ENCODE measurements at regions not wholly inside any gene's neighbourhood (a gene's known extent, or its start where the extent isn't known, plus 50 kb on each side); places are given as distances from the start of the nearest gene placed in this dataset.

DNA sequence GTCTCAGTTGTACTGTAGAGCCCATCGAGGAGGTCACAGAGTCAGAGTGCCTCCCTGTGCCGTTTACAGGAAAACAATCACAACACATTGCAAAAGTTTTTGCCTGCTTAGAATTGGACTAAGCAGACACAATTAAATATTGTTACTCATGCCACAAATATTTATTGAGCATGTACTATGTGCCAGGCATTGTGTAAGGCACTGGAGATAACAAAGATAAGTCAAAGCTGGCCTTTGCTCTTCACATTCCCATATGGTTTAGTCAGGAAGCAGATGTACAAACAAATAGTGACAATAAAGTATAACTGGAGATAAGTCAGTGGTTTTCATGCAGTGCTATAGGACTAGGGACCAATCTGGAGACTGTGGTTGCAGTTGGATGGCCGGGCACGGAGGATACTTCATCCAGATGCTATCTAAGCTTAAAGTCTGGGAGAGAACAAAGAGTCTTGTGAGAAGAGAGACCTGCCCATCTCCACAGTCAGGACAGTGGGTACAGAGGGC lies 550.7 kb downstream of the INSC start:
- TF ChIP-seq POLR2A (IDR thresholded peaks at IDR 0.05) (no peak), CTCF (IDR thresholded peaks at IDR 0.05) (peak in 1 of 6 experiments; percentile 48)
